Hematopoietic multipotent progenitor cell treated with erythropoietin and hydrocortisone succinate and interleukin-3 and kit ligand, for 8 days (in vitro differentiated cells): ENCODE measurements at regions not wholly inside any gene's neighbourhood (a gene's known extent, or its start where the extent isn't known, plus 50 kb on each side); places are given as distances from the start of the nearest gene placed in this dataset.

Experiments used
- DNase-seq: peaks from one replicate; pipeline ENCODE4 v3.0.0-alpha.2; 2015

DNA sequence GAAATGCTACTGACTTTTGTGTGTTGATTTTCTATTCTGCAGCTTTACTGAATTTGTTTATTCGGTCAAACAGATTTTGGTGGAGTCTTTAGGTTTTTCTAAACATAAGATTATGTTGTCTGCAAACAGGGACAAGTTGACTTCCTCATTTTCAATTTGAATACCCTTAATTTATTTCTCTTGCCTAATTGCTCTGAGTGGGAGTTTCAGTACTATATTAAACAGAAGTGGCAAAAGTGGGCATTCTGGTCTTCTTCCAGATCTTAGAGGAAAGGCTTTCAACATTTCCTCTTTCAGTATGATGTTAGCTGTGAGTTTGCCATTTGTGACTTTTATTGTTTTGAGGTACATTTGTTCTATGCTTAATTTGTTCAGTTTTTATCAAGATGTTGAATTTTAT is 268.5 kb downstream of the WNT5A start:
- no peak for DNase-seq

DNA sequence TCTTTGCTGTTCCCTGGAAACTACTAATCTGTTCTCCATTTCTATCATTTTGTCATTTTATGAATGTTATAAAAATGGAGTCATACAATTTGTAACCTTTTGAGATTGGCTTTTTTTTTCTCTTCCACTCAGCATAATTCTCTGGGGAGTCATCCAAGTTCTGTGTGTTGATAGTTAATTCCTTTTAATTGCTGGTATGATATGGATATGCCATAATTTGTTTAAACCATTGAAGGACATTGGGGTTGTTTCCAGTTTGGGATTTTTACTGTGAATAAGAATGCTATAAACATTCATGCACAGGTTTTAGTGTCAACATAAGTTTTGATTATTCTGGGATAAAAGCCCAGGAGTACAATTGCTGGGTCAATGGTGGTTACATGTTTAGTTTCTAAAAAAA is 279.4 kb downstream of the WNT5A start:
- no peak for DNase-seq

DNA sequence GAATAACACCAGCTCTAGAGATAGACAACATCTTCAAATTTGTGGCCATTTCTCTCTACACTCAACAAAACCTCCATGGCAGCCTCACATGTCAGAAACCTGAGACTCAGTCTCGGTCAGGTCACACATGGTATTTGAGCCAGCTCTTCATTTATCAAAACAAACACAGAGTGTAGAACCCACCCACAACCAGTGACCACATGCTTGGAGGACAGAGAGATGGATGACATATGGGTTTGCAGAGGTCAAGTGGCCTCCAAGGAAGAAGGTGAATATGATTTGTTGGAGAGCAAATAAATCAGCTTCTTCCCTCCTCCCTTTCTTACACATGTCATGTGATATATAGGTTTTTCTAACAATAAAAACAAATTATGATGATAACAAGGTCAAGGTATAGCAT is 278.1 kb upstream of the LRTM1 start:
- DNase-seq, result no peak

DNA sequence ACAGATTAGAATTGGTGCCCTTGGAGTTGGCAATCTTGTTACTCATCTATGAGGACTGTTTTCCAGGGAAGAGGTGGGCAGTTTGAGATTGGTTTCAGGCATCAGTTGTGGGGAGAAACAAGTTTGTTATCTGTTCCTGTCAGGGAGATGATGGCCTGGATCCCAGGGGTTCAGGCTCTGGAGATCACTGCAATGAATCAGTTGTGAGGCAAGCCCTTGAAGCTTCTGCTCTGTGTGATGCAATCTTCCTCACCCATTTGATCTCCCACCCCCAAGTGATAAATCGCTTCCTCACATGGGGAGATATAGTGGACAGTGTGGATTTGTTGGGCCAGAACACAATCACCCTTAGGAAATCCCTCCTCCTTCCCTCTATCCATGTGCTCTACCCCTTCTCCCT is 276.6 kb upstream of the LRTM1 start:
- DNase-seq, result no peak

DNA sequence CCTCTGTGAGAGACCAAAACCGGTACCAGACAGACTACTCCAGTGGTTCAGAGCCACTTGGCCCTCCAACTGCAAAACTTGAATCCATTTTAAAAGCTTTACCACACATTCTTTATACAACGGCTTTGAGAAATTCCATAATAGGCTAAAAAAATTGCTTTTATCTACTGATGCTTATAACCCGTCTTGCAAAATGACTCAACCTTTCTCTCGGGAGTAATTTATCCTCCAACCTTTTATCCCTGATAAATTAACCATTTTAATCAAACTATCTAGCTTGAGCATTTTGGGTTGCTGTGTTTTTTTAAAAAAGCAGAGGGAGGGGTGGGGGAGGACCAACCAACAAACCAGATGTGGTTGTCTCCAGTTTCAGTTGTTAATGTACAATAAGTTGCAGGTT is 275.7 kb upstream of the LRTM1 start:
- DNase-seq, result no peak

DNA sequence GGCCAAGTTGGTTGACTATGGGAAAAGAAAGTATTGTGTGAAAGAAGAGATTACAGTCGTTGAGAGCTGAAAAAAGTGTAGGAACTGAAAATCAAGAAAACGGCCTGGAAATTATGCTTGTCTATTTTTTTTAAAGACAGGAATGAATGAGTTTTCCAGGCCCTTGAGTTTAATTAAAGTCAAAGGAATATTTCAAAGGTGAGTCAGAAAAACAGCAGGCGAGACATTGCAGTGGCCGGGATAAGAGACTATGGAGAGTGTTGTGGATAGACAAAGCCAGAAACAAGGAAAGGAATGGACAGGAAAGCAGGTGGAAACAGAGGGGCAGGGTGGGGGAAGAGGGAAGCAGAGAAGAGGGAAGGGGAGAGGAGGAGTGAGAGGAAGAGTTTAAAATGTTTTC is 275.1 kb upstream of the LRTM1 start:
- no peak for DNase-seq

DNA sequence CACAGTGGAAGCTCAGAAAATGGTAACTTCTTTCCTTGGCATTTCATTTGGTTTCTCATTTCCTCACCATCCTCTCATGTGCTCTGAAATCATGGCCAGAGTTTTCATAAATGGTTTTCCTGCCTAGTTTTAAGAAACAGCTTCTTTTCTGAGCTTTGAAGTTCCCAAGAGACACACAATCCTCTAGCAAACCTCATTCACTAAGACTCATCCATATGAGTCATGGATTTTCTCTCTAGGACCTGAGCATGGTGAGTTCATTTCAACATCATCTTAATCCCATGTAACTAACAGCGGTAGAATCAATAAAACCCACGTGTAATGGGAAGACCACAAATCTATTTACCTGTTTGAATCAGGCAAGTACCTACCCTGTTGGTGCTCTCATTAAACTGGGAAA is 274.5 kb upstream of the LRTM1 start:
- no peak for DNase-seq

DNA sequence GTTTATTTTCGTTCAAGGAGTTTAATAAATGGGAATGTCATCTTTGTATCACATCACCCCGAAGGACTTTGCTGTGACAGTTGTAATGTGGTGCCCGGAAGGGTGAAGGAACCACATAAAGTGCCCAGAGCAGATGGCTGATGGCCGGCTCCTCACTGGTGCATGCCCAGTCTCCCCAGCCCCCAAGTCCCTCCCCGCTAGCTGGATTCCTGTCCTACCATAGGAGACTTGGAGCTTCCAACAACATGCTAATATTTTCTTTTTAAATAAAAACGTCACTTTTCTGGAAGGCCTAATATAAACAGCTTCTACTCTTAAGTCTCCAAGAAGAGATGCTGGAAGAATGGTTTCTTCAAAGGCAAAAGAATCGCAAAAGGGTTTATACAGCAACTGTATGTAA is 273.9 kb upstream of the LRTM1 start:
- no peak for DNase-seq

DNA sequence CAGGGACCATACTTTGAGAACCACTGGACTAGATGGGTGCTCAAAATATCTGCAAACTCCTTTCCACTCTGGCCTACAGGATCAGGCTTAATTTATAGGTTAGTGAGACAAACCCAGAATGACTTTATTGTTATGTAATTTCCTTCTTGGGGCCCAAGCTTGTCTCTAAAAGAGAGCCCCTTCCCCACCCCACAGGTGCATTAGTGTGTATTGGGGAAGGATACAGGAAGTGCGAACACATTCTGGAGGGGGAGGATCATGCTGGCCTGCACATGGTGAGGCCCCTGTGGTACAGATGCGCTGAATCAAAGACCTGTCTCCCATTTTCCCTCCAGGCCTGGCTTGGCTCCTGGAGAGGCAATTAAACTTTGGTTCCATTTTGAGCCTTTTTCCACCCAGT is 273.0 kb upstream of the LRTM1 start:
- no peak for DNase-seq

DNA sequence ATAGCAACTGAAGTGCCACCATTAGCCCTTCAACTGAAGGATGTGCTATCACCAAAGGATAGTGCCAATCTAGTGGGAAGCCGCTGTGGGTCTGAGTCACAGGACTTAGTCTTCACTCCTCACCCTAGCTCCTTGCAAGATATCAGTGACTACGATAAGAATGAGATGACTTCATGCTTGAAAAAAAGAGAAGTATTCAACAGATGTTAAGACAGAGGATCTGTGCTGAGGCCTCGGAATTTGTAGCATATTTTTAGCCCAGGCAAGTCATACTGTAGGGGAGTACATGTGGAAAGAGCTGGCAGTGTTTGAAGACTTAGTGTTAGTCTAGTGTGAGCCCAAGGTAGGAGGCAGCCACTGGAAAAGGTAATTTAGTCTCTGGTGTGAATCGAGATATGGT is 270.7 kb upstream of the LRTM1 start:
- no peak for DNase-seq

DNA sequence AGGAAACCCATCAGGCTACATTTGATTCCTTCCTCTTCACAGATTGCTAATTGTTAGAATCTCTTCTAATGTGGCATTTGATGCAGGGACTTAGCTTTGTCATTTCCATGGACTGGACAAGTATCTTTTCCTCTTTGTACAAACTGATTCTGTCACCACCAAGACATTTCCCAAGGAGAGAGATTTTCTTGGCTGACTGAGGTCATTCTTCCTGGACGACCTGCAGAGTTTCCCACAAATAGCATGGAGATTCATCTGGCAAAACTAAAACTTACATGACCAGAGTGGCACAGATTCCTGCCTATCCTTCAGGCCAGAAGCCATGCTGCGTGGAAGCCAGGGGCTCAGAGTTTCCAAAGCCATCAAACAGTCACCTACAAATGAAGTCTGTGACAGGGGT is 269.2 kb upstream of the LRTM1 start:
- DNase-seq, result no peak

DNA sequence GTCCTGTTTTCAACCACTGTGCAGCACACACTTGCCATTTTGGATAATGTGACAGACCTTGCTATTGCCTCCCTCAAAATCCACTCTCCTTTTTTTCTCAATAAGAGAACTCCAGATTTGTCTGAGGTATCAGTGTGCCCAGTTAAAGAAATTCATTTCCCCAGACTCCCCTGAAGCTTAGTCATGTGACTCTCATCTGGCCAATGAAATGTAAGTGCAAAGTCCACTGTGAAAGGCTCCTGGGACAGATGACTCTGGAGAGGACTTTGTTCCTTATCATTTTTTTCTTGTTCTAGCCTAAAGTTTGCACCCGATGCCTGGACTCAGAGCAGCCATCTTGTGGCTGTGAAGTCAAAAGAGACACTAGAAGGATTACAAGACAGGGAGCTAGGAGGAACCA is 268.6 kb upstream of the LRTM1 start:
- no peak for DNase-seq

DNA sequence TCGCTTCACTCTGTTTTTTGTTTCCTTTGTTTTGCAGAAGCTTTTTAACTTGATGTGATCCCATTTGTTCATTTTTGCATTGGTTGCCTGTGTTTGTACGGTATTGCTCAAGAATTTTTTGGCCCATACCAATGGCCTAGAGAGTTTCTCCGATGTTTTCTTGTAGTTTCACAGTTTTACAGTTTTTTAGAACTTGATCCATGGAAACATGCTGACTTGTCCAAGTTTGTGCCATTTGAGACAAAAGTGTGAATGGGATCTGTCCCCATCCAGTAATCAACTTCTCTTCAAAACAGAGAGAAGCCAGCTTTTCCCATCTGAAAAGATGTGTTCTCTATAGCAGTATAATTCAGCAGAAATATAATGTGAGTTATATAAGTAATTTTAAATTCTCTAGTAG is 266.5 kb upstream of the LRTM1 start:
- no peak for DNase-seq

DNA sequence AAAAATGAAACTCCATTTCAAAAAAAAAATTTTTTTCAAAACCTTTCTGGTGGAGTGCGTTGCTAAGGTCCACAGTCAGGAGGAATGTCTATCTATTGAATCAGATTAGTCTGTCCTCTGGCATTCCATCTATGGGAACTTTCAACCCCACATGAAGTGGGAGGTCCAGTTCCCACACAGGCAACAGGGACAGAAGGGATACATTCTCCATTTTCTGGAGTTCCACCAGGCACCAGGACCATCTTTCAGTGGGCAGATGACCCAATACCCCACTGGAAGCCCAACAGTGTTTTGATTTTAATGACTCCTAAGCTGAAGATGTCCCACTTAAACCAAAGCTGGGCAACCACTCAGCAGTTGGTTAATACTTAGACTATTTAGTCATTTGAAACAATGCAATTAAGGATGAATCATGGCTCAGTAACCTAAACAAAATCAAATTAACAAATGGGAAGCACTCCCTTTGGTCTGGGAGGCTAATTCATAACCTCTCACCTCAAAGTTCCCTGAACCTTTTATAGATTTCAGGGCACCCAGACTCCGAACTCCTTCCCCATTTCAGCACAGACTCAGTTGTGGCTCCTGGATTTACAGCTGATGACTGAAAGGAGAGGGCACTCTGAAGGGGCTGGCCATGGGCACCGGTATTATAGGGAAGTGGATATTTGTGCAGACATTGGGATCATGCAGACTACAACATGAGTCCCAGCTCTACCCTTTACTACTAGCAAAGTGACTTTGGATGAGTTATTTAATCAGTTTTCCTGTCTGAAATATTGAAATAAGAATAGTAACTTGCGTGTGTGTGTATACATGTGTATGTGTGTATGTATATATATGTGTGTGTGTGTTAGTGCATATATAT is 264.3 kb upstream of the LRTM1 start:
- DNase-seq, result no peak

DNA sequence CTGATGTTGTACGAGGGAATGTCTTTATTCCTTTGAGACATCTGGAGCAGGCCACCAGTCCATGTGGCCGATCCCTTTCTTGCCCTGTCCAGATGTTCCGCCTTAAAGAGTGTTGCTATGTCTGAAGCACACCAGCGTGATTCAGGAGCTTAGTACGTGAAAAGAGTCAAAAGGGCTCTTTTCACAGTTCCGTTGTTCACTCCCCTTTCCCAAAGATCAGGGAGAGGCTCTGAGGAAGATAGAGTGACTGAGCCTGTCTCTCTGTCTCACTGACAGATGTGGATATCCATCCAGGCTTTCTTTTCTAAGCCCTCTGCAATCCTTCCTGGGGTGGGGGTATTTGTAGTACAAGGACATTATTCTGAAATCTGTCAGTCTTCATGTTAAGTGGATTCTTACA is 262.5 kb upstream of the LRTM1 start:
- DNase-seq, result no peak

DNA sequence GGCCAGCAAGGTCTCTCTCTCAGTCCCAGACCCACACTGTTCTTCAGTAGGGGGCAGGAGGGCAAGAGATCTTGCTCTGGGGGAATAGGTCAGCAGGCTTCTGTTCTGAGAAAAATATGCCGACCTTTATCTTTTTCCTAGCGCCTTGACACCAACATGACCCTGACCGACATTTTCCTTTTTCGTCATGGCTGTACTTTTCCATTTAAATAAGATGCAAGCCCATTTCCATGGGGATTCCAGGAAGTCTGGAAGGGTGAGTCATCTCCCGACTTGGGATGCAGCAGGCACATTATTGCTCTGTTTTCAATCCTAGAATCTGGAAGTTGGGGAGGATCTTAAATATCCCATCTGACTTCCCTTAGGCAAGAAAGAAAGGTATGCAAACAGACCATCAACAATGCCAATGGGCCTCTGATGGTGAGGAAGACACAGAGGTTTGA is 261.5 kb upstream of the LRTM1 start:
- no peak for DNase-seq

DNA sequence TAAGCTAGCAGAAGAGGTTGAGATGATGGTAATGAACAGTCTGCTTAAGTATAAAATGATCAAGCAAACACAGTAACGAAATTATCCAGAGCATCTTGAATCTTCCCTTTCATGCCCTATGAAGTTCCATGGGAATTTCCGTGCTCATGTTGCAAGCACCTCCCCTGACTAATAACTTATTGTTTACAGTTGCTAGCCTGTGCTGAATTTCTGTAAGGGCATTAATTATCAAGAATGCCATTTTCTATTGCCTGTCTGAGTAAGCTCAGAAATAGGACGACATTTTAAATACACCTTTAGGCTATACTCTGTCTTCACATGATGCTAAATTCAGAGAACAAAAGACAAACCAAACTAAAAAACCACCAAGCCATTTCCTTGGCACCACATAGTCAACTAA is 257.5 kb upstream of the LRTM1 start:
- DNase-seq, result no peak

DNA sequence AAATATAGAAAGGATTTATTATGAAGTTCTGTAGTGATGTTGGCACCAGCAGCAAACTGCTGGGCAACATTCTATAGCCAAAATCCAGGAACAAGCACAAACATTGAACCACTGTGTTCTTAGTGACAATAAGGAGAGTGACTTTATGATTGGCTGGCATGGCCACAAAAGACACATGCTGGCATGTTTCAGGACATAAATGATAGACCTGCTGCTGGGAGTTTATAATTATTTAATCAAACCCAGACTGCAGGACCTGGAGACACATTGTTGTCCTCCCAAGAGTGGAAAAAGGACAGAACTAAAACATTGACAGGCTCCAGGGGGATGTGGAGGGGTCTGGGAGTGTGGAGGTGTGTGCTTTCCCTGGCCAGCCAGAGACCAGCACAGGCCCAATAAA is 255.3 kb upstream of the LRTM1 start:
- DNase-seq, result no peak

DNA sequence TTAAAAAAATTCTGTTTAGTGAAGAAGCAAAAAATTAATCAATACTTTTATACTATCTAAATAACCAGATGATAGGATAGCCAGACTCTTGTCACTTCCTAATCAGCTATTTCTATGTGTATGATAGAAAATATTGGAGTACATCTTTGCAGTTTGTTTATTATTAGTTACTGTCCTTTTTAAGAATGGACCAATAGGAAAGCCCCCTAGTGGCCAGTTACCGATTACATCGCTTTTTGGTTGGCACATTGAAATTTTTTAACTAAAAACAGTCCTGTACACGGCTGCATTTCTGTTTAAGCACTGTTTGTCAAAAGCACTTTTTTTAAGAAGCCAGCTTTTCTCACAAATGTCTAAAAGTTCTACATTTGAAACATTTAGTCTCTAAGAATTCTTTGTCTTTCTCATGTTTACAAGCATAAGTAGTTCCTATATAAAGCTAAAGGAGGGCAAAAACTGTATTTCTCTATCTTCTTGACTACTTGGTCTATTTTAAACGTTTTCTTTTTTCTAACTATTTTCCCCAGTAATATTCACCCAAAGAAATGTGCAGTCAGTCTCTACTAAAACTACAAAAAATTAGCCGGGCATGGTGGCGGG is 253.2 kb upstream of the LRTM1 start:
- DNase-seq, result peak; percentile 46

DNA sequence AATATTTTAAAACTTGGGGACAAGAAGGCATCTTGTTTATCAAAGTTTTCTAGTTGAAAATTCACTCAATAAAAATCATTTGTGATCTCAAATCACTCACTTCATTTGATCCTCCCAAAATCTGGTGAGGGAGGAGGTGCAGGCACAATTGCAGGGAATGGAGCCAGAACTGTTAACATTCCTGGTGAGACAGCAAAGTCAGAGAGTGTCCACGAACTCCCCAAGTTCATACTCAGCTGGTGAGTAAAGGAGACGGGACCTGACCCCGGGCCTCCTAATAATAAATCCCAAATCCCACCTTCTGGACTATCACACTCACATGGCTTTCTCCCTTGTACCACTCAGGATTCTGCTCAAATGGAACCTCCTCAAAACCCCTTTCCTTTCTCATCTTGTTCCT is 252.3 kb upstream of the LRTM1 start:
- DNase-seq, result no peak

DNA sequence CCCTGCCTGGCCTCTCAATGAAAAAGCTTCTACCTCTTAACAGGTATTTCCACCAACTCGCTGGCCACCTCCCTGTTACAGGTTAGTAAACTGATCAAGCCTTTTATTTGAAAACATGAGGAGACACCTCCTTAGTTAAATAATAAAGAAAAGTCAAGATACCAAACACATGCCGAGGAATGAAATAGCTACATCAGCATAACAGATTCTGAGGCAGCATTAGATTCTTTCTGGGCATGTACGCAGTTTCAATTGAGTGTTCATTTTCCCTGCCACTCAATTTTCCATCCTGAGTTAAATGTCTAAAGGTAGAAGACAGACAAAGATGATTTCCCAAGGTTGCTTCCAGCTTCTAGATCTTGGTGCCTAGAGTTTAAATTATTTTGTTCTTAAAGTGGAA is 250.5 kb upstream of the LRTM1 start:
- no peak for DNase-seq

DNA sequence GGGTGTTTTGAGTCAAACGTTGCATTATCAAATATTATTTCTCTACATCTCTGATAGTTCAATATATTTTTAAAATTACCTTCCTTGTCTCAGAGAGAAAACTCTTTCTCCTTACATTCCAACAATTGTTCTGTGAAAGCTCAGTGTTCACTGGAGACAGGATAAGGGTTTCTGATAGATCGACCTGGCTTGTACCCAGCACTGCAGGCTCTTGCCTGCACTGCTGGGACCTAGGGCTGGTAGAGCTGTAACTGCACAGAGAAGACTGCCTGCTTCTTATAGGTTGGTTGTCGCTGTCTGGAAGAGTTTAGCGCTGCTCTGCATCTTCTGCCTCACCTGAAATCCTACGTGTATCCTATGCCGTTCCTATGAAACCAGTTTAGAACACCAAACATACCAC is 249.9 kb upstream of the LRTM1 start:
- DNase-seq, result no peak

DNA sequence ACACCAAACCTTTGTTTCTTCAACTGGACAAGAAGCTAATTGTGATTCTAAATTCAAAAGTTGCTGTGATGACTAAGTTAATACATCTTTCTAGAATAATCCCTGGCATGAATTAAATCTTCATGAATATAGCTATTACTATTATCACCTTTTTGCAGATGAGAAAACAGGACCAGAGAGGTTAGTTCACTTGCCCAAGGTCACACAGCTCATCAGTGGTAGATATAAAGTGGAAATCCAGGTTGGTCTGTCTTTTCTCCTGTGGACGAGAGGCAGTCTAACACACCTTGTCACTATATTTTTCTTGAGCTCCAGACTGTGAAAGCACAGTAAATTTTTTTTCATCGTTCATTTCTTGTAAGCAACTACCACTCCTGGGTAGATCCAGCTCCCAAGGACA is 247.6 kb upstream of the LRTM1 start:
- no peak for DNase-seq

DNA sequence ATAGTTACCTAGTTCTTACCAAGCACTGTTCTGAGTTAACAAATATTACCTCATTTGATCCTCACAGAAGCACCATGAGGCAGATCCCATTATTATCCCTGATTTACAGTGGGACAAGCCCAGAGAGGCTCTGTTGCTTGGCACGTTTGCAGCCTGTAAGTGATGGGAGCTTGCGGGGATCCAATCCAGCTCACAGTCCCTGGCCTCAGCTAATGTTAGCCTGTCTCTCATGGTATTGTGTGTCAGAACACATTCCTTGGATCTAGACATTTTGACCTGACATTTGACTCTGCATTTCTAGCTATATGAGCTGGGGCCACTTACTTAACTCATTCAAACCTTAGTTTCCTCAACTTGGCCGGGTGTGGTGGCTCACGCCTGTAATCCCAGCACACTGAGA is 246.9 kb upstream of the LRTM1 start:
- DNase-seq, result no peak

DNA sequence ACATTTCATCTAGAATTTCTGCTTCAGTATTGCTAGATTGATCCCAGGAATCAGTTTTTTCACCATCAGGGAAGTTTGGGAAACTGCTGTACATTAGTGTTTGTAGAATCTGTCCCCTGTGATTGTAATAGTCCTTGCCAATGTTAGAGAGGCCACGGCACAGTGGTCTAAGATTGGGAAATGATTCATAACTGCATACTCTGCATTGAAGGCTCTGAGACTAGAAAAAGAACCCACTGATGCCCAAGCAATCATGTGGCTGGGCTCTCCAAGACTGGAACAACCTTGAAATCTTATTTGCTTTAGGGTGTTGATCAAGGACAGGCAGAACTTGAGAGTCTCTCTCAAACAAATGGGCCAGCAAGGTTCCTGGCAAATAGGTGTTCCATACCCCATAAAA is 245.6 kb upstream of the LRTM1 start:
- DNase-seq, result no peak
